ENCODE measurements at regions not wholly inside any gene's neighbourhood (a gene's known extent, or its start where the extent isn't known, plus 50 kb on each side); places are given as distances from the start of the nearest gene placed in this dataset.

- no peak for DNase-seq (ENCODE audit: low spot score)
Measured at GRCh38 chr15:94099574-94099960, 131.8 kb upstream of the MCTP2 start.

- DNase-seq (ENCODE audit: low spot score) = no peak
Measured at GRCh38 chr15:94098921-94099573, 132.3 kb upstream of the MCTP2 start.

DNA sequence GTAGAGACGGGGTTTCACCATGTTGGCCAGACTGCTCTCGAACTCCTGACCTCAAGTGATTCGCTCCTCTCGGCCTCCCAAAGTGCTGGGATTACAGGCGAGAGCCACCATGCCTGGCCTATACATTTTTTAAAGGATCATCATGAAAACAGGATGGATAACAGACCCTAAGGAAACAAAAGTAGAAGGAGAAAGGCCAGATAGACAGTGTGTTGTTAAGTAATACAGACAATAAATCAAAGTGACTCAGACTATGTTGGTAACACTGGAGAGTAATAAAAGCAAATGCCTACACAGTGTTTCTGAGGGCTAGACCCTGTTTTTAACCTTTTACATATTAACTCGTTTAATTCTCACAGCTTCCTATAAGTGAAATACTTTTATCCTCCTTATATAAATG, 133.8 kb upstream of the MCTP2 start:
- DNase-seq (ENCODE audit: low spot score) = no peak

- DNase-seq (ENCODE audit: low spot score) = no peak
Measured at GRCh38 chr15:94094310-94094709, 137.1 kb upstream of the MCTP2 start.

DNA sequence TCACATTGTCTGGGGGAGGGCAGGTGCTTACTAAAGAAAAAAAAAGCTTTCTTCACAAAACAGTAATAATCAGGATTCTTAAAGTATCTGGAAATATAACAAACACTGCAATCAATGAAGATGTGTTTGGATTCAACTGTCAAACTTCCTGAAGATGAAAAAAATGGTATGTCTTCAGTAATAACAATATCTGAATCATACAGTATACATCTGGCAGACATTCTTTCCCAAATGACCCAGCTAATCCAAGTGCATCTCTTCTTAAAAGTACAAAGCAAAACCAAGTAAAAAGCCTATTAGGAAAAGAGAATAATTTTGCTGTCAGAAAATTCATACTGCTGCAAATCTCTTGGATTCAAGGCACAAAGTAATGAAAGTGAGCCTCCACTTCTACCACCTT, 145.0 kb upstream of the MCTP2 start:
- DNase-seq (ENCODE audit: low spot score) = no peak

DNA sequence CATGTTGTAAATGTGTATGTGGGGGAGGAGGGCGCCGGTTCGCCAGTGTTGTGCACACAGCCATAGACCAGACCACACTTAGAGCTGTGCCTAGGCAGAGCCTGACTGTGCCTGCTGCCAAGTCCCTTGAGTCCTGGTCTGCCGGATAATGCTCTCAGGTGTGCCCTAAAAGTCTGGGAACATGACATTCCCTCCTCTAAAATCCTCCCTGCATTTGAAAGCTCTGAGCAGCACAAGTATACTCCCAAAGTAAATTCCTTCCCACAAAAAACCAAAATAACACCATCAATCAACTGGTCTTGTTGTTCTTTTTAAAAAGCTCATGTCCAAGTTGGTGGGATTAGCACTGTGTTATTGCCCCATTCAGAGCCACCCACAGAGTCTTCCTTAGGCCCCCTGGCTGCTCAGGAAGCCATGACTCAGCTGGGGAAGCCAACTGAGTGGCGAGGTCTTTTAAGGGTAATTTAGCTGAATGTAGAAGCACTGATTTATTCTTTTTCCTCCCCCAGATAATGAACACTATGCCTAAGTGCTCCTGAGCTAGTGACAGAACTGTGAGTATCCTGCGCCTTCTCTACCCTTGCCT, 147.8 kb upstream of the MCTP2 start:
- DNase-seq (ENCODE audit: low spot score) = no peak

GRCh38 chr15:94081829-94082228, 149.5 kb upstream of the MCTP2 start:
- DNase-seq (ENCODE audit: low spot score) = no peak

- no peak for DNase-seq (ENCODE audit: low spot score)
Measured at GRCh38 chr15:94080989-94081605, 150.3 kb upstream of the MCTP2 start.

DNA sequence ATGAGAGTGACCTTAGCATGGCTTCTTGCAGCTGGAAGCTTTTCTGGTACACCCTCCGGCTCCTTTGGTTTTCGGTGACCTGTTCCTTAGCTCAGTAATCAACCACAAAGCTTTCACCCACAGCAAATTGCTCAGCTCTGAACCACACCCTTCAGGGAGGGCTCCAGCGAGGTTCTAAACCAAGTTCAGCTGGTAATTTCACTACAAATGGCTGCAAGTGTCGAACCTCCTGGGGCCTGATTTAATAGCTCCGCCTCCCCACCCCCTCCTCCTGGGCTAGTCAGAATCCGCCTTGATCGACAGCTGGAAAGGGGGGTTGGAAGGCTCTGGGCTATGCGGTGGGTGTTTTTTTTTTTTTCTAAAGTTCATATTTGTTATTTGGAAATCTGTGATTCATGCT, 150.9 kb upstream of the MCTP2 start:
- no peak for DNase-seq (ENCODE audit: low spot score)

DNA sequence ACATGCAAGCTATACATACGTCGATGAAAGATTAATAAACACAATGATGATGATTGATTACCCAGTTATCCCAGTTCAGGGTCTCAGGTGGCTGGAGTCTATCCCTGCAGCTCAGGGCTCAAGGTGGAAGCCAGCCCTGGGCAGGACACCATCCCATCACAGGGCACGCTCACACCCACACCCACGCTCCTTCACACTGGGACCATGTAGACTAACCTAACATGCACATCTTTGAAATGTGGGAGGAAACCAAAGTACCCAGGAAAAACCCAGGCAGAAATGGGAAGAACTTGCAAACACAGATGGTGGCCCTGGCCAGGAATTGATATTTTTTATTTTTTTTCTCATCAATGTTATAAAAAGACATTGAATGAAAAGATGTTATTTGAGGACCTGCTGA, 151.4 kb upstream of the MCTP2 start:
- DNase-seq (ENCODE audit: low spot score) = no peak

DNA sequence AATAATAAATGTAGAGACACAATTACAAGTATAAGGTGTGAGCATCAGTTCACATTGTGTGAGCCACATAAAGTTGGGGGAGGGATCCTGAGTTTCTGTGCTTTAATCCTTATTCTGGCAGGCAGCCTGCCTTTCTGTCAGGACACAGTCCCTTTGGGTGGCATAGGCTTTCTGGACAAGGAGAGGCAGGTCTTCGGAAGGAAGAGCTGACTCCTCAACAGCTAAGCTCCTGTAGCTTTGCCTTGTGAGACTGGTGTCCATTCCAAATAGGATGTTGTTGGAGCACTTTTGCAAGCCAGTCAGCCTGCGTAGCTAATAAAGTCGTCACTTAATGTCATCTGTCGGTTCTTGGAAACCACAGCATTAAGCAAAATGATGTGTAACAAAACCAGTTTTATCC, 151.9 kb upstream of the MCTP2 start:
- DNase-seq (ENCODE audit: low spot score) = no peak

DNA sequence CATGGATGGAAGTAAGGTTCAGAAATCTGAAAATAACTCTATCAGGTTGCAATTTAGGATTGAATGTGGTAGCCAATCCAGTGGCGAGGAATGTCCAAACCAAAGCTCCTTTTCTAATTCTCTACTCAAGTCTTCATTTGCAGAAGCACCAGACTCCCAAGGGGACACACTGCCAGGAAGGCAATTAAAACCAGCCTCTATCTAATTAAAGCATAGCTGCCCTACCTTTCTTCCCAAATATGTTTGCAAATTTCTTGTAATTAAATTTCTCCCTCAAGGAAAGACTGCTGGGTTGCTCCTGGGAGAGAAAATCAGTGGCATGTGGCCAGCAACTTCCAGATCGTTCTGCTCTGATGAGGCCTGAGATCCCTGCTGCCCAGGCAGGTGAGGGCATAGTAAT, 153.4 kb upstream of the MCTP2 start:
- DNase-seq (ENCODE audit: low spot score) = no peak

GRCh38 chr15:94075349-94075748, 156.0 kb upstream of the MCTP2 start:
- no peak for DNase-seq (ENCODE audit: low spot score)

DNA sequence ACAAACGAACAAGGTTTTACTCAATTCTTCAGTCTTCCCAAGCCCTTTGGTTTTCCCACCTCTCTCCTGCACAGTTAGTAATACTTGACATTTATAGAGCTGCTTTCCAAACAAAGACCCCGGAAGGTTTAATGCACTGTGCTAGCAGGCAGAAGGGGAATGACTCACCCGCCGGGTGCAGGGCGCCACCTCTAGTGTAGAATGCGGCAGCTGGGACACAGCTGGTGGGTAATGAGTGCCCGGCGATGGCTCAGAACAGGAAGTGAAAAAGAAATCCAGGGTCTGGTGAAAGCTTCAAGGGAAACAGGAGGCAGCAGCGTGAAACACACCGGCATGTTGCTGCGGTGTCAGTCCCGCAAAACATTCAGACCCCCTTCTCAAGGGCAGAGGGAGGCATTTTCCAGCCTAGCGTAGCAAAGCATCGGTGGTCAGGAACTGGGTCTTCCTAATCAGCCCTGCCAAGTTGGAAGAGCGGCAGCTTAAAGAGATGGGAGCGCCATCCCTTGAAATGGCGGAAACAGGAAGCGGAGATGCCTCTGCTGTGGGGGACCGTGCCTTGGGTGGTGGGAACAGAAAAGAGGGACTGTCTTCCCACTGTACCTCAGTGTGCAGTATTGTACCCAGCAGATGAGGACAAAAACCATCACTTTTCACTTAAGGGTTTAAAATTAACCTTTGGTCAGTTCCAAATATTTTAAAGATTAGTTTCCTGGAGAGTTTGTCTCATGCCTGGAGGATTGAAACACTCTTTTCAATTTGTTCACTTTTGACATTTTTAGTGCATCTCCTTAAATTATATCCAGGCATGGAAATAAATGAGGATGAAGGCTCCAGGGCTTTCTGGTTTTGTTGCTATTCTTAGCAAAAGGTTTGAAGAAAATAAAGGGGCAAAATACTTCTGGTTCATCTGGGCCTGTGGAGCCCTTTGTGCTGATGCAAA, 160.7 kb upstream of the MCTP2 start:
- no peak for DNase-seq (ENCODE audit: low spot score)

GRCh38 chr15:94069844-94070243, 161.5 kb upstream of the MCTP2 start:
- no peak for DNase-seq (ENCODE audit: low spot score)

- no peak for DNase-seq (ENCODE audit: low spot score)
Measured at GRCh38 chr15:94066811-94067210, 164.6 kb upstream of the MCTP2 start.

DNA sequence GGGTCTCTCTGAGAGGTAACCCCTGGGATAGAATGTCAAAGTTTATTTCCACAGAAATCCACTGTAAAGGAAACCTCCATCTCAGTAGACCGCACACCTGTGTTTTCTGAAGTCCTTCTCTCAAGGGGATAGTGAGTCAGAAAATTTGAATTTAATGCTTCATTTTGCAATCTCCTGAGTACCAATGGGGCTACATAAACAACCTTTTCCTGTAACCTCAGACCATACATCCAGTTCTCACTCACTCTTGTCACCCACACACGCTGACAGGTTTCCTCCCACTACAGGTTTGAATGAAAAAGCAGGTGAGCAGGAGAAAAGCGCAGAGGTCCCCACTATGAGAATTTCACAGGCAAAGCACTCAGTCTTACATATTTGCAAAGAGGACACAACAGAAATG, 165.3 kb upstream of the MCTP2 start:
- no peak for DNase-seq (ENCODE audit: low spot score)

DNA sequence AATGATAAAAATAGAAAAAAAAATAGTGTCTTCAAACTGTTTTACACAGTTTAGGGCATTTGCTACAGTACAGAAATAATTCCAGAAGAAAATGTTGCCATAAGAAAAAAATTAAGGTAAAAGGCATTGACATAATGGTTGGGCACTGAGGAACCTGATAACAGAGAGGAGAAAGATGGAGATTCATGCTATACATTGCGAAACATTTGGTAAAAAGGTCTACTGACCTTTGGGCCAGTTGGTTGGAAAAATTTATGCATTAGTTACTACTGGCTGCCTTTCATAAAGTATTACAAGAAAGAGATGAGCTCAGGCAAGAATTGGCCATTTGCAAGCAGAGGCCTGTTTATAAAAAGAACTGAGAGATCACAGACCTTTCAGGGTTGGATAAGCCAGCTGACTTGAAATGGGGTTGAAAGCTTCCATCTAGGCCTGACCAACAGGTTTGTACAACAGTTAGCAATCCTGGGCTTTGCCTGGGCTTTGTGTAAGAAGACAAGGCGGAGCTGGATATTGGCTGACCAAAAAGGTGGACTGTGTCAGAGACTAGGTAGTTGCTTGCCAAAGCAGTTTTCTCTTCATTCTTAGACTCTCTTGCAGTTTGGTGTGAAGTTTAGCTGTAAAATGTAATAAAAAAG, 166.6 kb upstream of the MCTP2 start:
- DNase-seq (ENCODE audit: low spot score) = no peak

DNA sequence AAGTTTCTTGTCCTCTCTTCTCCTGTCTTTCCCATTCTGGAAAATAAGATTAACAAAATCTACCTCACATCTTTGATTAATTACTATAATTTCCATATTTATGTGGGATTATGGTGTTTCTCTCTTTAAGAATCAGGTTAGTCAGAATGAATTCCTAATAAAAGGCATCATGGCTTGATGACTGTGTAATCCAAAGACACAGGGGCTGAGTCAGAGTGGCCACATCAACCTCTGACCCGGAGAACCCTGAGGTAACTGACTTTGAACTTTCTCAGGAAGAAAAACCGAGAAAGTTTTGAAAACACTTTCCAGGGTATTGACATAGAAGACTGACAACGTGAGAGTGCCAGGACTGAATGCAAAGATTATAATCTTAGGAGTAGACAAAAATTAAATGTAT, 170.3 kb upstream of the MCTP2 start:
- no peak for DNase-seq (ENCODE audit: low spot score)

DNA sequence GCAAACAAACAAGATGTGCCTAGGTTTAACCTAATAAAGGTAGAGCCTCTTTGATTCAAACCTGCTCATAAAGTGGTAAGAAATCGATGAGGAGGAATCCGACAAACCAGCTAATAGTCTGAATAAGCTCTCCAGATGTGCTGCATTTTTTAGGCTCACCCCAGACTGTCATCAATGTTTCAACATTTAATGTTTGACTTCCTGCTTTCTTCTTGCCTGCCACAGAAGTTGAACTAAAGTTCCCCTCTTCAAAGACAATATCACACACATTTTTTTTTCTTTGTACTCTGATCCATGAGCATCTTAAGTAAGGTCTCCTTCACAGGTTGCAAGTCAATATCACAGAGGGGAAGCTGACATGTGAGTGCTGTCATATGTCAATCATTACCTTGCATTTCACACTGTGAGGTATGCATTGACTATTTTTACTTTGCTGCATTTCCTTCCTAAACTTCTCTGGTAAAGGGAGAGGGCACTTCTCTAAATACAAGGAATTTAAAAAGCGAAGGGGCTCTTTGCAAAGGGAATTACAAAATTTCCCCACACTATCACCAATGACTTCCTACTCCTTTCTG, 172.3 kb upstream of the MCTP2 start:
- DNase-seq (ENCODE audit: low spot score) = no peak

DNA sequence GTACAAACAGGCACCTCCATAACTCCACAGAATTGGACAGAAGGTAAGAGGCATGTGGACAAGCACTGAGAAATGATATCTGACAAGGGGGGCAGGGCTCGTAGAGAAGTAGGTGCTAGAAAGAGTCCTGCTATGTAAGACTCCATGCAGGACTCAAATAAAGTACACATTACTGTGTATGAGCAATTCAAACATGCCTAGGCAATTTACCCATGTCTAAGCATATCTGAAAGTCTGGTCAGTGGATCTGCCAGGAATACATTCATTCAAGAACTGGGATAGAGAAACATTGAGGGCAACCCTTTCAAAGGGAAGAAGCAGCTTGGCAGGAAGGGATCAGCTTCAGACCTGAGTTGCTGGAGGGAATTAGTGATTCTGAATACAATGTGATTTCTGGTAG, 174.1 kb upstream of the MCTP2 start:
- no peak for DNase-seq (ENCODE audit: low spot score)

GRCh38 chr15:94056314-94056713, 175.0 kb upstream of the MCTP2 start:
- DNase-seq (ENCODE audit: low spot score) = no peak

All from hematopoietic multipotent progenitor cell treated with erythropoietin and hydrocortisone succinate and interleukin-3 and kit ligand, for 15 days (in vitro differentiated cells).